GM13976 (cell line): ENCODE measurements at regions not wholly inside any gene's neighbourhood (a gene's known extent, or its start where the extent isn't known, plus 50 kb on each side); places are given as distances from the start of the nearest gene placed in this dataset.

Source experiments
- DNase-seq: peaks from one replicate; pipeline ENCODE4 v3.0.0; 2012; ENCODE audit warnings: low spot score
- CTCF ChIP-seq: IDR thresholded peaks from 2 replicates; pipeline ENCODE4 v1.5.1; 2012; ENCODE audit warnings: borderline replicate concordance, mild to moderate bottlenecking; ENCODE audit not compliant: insufficient read depth; ENCODE audit errors: extremely low read depth, missing control alignments, control extremely low read depth
- in situ Hi-C: fragments of 300-500 bp; cut with MboI; formaldehyde crosslinking; loops from one replicate; pipeline ENCODE4 v1.12.0; 2022; ENCODE audit warnings: low sequenced_read_pairs, mixed read lengths, inconsistent platforms; ENCODE audit not compliant: unreplicated experiment

- no peak for DNase-seq
- in situ Hi-C loops = no loop called here
- TF ChIP-seq CTCF = no peak
Measured at GRCh38 chr4:136934601-136935000, 597.7 kb downstream of the PCDH18 start.

GRCh38 chr4:136931781-136932180 is 600.5 kb downstream of the PCDH18 start:
- no peak for TF ChIP-seq CTCF
- DNase-seq = no peak
- in situ Hi-C loops = no loop called here

GRCh38 chr4:136928957-136929411 is 603.3 kb downstream of the PCDH18 start:
- in situ Hi-C loops = no loop called here
- TF ChIP-seq CTCF = no peak
- no peak for DNase-seq

GRCh38 chr4:136927172-136927571 is 605.1 kb downstream of the PCDH18 start:
- in situ Hi-C loops = no loop called here
- no peak for DNase-seq
- no peak for TF ChIP-seq CTCF

GRCh38 chr4:136925203-136925602 is 607.1 kb downstream of the PCDH18 start:
- in situ Hi-C loops = no loop called here
- TF ChIP-seq CTCF = no peak
- DNase-seq = no peak

- no peak for TF ChIP-seq CTCF
- DNase-seq = no peak
- in situ Hi-C loops = no loop called here
Measured at GRCh38 chr4:136922066-136922465, 610.2 kb downstream of the PCDH18 start.

- DNase-seq = no peak
- in situ Hi-C loops = no loop called here
Measured at GRCh38 chr4:136920092-136920881, 612.0 kb downstream of the PCDH18 start.

More at GRCh38 chr4:136920092-136920881, 612.0 kb downstream of the PCDH18 start:
- no peak for TF ChIP-seq CTCF
